ENCODE measurements at regions not wholly inside any gene's neighbourhood (a gene's known extent, or its start where the extent isn't known, plus 50 kb on each side); places are given as distances from the start of the nearest gene placed in this dataset.

DNA sequence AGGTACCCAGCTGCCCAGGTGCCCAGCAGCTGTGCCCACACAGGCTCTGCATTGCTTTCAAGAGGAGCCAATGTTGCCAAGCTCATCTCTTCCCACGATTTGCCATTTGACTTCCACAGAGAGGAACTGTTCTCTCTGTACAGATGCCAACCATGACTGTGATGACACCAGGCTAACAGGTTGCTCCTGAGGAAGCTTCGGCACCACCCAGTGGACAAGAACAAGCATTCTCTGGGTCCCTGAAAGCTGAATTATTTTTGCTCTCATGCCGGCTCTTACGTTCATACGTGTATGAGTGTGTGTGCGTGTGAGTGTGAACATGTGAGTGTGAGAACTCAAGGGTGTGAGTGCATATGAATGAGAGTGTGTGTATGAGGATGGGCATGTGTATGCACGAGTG lies 535.2 kb downstream of the LIG4 start:
- H3K27ac Mint-ChIP-seq: no peak overlapping the region
- DNase-seq (ENCODE audit: low spot score, unreplicated experiment): no peak
- no peaks in the 10 kb centered on the region for H3K27me3 Mint-ChIP-seq
- H3K36me3 Mint-ChIP-seq (ENCODE audit: insufficient read depth): no peaks in the 10 kb centered on the region
- H3K4me1 Mint-ChIP-seq (ENCODE audit: low read depth): peaks cover 1% of the 10 kb centered on the region
- no peak overlapping the region for H3K4me3 Mint-ChIP-seq (ENCODE audit: low read depth)
- TF ChIP-seq, protein P1, sequence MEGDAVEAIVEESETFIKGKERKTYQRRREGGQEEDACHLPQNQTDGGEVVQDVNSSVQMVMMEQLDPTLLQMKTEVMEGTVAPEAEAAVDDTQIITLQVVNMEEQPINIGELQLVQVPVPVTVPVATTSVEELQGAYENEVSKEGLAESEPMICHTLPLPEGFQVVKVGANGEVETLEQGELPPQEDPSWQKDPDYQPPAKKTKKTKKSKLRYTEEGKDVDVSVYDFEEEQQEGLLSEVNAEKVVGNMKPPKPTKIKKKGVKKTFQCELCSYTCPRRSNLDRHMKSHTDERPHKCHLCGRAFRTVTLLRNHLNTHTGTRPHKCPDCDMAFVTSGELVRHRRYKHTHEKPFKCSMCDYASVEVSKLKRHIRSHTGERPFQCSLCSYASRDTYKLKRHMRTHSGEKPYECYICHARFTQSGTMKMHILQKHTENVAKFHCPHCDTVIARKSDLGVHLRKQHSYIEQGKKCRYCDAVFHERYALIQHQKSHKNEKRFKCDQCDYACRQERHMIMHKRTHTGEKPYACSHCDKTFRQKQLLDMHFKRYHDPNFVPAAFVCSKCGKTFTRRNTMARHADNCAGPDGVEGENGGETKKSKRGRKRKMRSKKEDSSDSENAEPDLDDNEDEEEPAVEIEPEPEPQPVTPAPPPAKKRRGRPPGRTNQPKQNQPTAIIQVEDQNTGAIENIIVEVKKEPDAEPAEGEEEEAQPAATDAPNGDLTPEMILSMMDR (IDR thresholded peaks at IDR 0.05; ENCODE audit: unreplicated experiment): peak; percentile 16
- no peaks in the 10 kb centered on the region for H3K9me3 Mint-ChIP-seq (ENCODE audit: low read depth)

DNA sequence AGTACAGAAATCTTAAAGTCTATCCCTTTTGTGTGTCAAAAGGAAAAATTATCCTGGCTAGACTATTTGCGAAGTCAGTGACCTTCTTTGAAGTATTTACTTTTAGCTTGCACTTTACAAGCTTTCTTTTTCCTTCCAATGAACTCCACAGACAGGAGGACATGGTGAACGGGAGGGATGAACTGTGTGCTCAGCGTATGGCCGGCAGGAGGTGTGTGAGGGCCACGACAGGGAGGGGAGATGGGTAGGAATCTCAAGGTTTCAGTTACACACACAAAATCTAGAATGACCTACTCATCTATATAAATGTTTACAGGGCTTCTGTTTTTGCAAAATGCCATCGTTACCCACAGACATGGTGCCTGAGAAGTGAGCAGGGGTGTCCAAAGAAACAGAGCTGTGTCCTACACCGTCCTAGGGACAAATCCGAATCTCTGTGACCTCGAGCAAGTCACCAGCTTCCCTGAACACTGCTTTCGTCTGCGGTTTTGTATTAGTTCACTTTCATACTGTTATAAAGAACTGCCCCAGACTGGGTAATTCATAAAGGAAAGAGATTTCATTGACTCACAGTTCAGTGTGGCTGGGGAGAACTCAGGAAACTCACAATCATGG lies 537.2 kb downstream of the LIG4 start:
- no peak overlapping the region for H3K4me3 Mint-ChIP-seq (ENCODE audit: low read depth)

DNA sequence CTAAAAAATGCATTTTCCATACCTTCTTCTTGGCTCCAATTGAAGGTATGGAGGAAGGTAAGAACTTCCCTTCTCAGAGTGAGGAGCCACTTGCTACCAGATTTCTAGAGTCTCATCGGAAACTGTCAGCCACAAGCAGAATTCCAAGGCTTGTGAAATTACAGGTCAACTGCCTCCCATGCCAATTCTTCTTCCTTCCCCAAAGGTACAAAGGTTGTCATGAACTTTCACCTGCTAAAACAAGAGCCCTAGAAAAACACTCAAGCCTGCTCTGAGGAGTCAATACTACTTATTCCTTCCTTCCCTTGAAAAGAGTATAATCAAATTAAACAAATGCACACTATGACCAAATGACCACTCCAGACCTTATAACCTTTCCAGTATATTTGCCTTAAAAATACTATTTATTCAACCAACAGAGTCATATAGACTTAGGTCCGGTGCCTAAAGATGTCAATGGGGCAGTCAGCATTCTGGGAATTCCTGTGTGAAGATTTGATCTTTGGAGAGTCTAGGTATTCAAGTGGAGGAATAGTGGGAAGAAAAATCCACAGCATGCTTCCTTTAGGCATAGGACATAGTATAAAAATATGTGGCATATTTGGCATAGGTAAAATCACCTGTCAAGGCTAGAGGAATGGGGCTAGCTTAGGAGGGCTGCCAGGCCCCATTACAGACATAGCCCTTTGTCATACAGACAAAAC lies 539.3 kb downstream of the LIG4 start:
- Mint-ChIP-seq H3K4me1 (ENCODE audit: low read depth) (peaks cover 1% of the 10 kb centered on the region), H3K36me3 (ENCODE audit: insufficient read depth) (no peaks in the 10 kb centered on the region)

More for the DNA sequence above, 537.2 kb downstream of the LIG4 start:
- TF ChIP-seq, protein P1 (IDR thresholded peaks at IDR 0.05; ENCODE audit: unreplicated experiment): peak; percentile 18
- Mint-ChIP-seq H3K9me3 (ENCODE audit: low read depth) (no peaks in the 10 kb centered on the region), H3K27ac (no peak overlapping the region), H3K4me1 (ENCODE audit: low read depth) (peaks cover 1% of the 10 kb centered on the region), H3K27me3 (no peaks in the 10 kb centered on the region), H3K36me3 (ENCODE audit: insufficient read depth) (no peaks in the 10 kb centered on the region)
- no peak for DNase-seq (ENCODE audit: low spot score, unreplicated experiment)

DNA sequence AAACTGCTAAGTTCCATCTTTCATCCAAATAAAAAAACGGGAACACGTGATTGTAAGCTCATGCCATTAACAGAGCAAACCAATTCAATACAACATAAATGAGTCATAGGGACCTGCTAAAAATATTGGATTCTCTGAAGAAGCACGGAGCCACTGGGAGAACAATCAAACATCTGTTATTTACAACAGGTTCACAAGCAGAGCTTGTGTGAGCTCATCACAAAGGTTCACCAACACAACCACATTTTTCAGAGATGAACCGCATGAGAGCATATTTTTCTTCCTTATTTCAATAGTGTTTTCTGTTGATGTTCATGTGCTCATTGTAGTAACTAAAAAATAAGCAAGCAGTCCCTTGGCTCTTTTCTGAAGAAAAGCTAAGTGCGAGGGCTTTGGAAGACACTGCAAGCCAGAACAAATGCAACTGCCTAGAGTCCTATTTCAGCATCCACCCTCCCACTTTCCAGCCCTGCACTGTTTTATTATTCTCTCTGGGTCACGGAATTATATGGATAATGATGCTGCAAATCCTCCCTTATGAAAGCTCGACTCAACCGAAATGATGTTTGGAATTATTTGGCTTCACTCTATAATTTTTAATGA lies 545.8 kb downstream of the LIG4 start:
- Mint-ChIP-seq H3K4me1 (ENCODE audit: low read depth) (peaks cover 2% of the 10 kb centered on the region), H3K4me3 (ENCODE audit: low read depth) (no peak overlapping the region), H3K27ac (no peak overlapping the region), H3K9me3 (ENCODE audit: low read depth) (peaks cover 4% of the 10 kb centered on the region), H3K36me3 (ENCODE audit: insufficient read depth) (no peaks in the 10 kb centered on the region), H3K27me3 (no peaks in the 10 kb centered on the region)
- TF ChIP-seq, protein P1 (IDR thresholded peaks at IDR 0.05; ENCODE audit: unreplicated experiment): no peak
- DNase-seq (ENCODE audit: low spot score, unreplicated experiment): no peak

More for the DNA sequence above, 539.3 kb downstream of the LIG4 start:
- no peak for DNase-seq (ENCODE audit: low spot score, unreplicated experiment)
- TF ChIP-seq, protein P1 (IDR thresholded peaks at IDR 0.05; ENCODE audit: unreplicated experiment): no peak
- H3K27ac Mint-ChIP-seq: no peak overlapping the region
- H3K27me3 Mint-ChIP-seq: no peaks in the 10 kb centered on the region
- no peak overlapping the region for H3K4me3 Mint-ChIP-seq (ENCODE audit: low read depth)
- no peaks in the 10 kb centered on the region for H3K9me3 Mint-ChIP-seq (ENCODE audit: low read depth)

DNA sequence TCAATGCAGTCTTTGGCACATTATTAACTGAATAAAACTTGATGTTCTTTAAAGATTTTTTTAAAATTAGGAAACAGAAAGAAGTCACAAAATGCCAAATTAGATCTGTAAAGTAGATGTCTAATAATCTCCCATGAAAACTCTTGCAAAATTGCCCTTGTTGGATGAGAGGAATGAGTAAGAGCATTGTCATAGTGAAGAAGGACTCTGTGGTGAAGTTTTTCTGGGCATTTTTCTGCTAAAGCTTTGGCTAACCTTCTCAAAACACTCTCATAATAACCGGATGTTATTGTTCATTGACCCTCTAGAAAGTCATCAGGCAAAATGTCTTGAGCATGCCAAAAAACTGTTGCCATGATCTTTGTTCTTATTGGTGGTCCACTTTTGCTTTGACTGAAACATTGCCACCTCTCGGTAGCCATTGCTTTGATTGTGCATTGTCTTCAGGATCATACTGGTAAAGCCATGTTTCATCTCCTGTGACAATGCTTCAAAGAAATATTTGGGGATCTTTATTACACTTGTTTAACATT lies 549.3 kb downstream of the LIG4 start:
- Mint-ChIP-seq H3K9me3 (ENCODE audit: low read depth) (peaks cover 7% of the 10 kb centered on the region), H3K27ac (no peak overlapping the region), H3K4me3 (ENCODE audit: low read depth) (no peak overlapping the region), H3K36me3 (ENCODE audit: insufficient read depth) (no peaks in the 10 kb centered on the region), H3K27me3 (no peaks in the 10 kb centered on the region), H3K4me1 (ENCODE audit: low read depth) (peaks cover 2% of the 10 kb centered on the region)
- DNase-seq (ENCODE audit: low spot score, unreplicated experiment): no peak
- TF ChIP-seq, protein P1 (IDR thresholded peaks at IDR 0.05; ENCODE audit: unreplicated experiment): no peak

Measured in progenitor cell of endocrine pancreas (in vitro differentiated cells).